B cell (primary cell): ENCODE measurements at regions not wholly inside any gene's neighbourhood (a gene's known extent, or its start where the extent isn't known, plus 50 kb on each side); places are given as distances from the start of the nearest gene placed in this dataset.

Experiments used
- ATAC-seq: fragments of 200-7000 bp; cut with Tn5 transposase; one replicate; pipeline ENCODE4 v1.10.0; 2021; ENCODE audit warnings: low read depth, mild to moderate bottlenecking, moderate number of reproducible peaks, moderate library complexity
- CTCF ChIA-PET: fragments of 350-600 bp; sonication (Branson Sonifier 250); formaldehyde crosslinking; loops from one replicate; lab custom pipeline; 2021; ENCODE audit warnings: antibody characterized with exemption, inconsistent platforms; lab: Charles Lee
- POLR2A ChIA-PET: fragments of 350-600 bp; sonication (Branson Sonifier 250); formaldehyde crosslinking; loops from one replicate; lab custom pipeline; 2021; ENCODE audit warnings: antibody characterized with exemption; lab: Charles Lee
- DNase-seq: peaks from one replicate; pipeline ENCODE4 v3.0.0; 2013
- H2AFZ ChIP-seq: 2 replicates; pipeline ENCODE4 v1.6.1; 2012; ENCODE audit warnings: mild to moderate bottlenecking, low read depth, low read length; ENCODE audit not compliant: insufficient read depth, poor library complexity, severe bottlenecking
- H3K27ac ChIP-seq, 2 donors: 1 replicate in 1 of 2; 2 replicates in 1 of 2; pipeline ENCODE4 v1.5.1; 2012 to 2013; ENCODE audit warnings: low read length in 2 of 2, mild to moderate bottlenecking in 2 of 2, moderate library complexity in 1 of 2
- H3K27me3 ChIP-seq, 4 experiments: fragments of 200-600 bp in 1 of 4; sonication (generic) in 1 of 4; replicated peaks in 1 of 4; 1 replicate in 2 of 4; 2 replicates in 2 of 4; pipeline versions ENCODE4 v1.6.1 to v1.7.0; 2013 to 2016; ENCODE audit warnings: low read length in 3 of 4, mild to moderate bottlenecking in 2 of 4, mixed read lengths in 1 of 4, moderate library complexity in 1 of 4; ENCODE audit not compliant: insufficient read depth in 4 of 4, control insufficient read depth in 3 of 4; ENCODE audit errors: control extremely low read depth in 1 of 4
- H3K36me3 ChIP-seq, 2 experiments: replicated peaks in 1 of 2; 1 replicate in 1 of 2; 2 replicates in 1 of 2; pipeline versions ENCODE4 v1.6.1 to v1.7.1; 2013; ENCODE audit warnings: low read length in 1 of 2; ENCODE audit not compliant: insufficient read depth in 2 of 2, control insufficient read depth in 1 of 2; ENCODE audit errors: control extremely low read depth in 1 of 2, extremely low read depth in 1 of 2
- H3K4me1 ChIP-seq, 2 donors: fragments of 200-600 bp in 1 of 2; sonication (generic) in 1 of 2; 1 replicate in 1 of 2; 2 replicates in 1 of 2; pipeline versions ENCODE4 v1.5.1 to v1.6.1; 2013 to 2017; ENCODE audit warnings: low read length in 2 of 2; ENCODE audit not compliant: control insufficient read depth in 2 of 2, insufficient read depth in 2 of 2
- H3K4me2 ChIP-seq: replicated peaks from 2 replicates; pipeline ENCODE3; 2012; ENCODE audit warnings: mild to moderate bottlenecking, low read depth, low read length; ENCODE audit not compliant: poor library complexity, severe bottlenecking
- H3K4me3 ChIP-seq, 5 experiments: fragments of 200-600 bp in 1 of 5; sonication (generic) in 1 of 5; 1 replicate in 3 of 5; 2 replicates in 2 of 5; pipeline versions ENCODE4 v1.5.1 to v1.7.0; 2011 to 2016; ENCODE audit warnings: low read length in 4 of 5, mild to moderate bottlenecking in 4 of 5, low read depth in 2 of 5, control low read depth in 1 of 5, moderate library complexity in 1 of 5; ENCODE audit not compliant: insufficient read depth in 1 of 5; ENCODE audit errors: control extremely low read depth in 1 of 5, extremely low read depth in 1 of 5
- H3K79me2 ChIP-seq: fragments of 200-600 bp; sonication (generic); one replicate; pipeline ENCODE4 v1.6.0; 2016; ENCODE audit warnings: low read length; ENCODE audit not compliant: control insufficient read depth, insufficient read depth
- H3K9ac ChIP-seq: fragments of 200-600 bp; sonication (generic); 2 replicates; pipeline ENCODE4 v1.6.1; 2017; ENCODE audit warnings: mild to moderate bottlenecking, low read length, moderate library complexity
- H3K9me3 ChIP-seq, 3 donors: one replicate each; pipeline versions ENCODE4 v1.6.1 to v1.7.1; 2013; ENCODE audit warnings: low read length in 2 of 3; ENCODE audit not compliant: control insufficient read depth in 2 of 3, insufficient read depth in 1 of 3; ENCODE audit errors: control extremely low read depth in 1 of 3
- H4K20me1 ChIP-seq: 2 replicates; pipeline ENCODE4 v1.6.0; 2012; ENCODE audit warnings: mild to moderate bottlenecking, low read length; ENCODE audit not compliant: insufficient read depth, control insufficient read depth, poor library complexity, severe bottlenecking
- H3K27ac Mint-ChIP-seq: one replicate; pipeline ENCODE4 v1.8.0; 2021; ENCODE audit warnings: mixed read lengths
- H3K27me3 Mint-ChIP-seq: one replicate; pipeline ENCODE4 v1.8.0; 2021; ENCODE audit warnings: mixed read lengths
- H3K4me1 Mint-ChIP-seq: one replicate; pipeline ENCODE4 v1.8.0; 2021; ENCODE audit warnings: mixed read lengths
- H3K4me3 Mint-ChIP-seq: one replicate; pipeline ENCODE4 v1.8.0; 2021; ENCODE audit warnings: mixed read lengths
- H3K9me3 Mint-ChIP-seq: one replicate; pipeline ENCODE4 v1.8.0; 2022; ENCODE audit warnings: mixed read lengths; ENCODE audit not compliant: insufficient read depth
- EZH2 ChIP-seq: IDR thresholded peaks from 2 replicates; pipeline ENCODE4 v1.6.1; 2012; ENCODE audit warnings: borderline replicate concordance, low read depth, mild to moderate bottlenecking, moderate library complexity, low read length; ENCODE audit not compliant: insufficient read depth, poor library complexity, severe bottlenecking
- WGBS: methylation state at CpG from one replicate; pipeline ENCODE4 v1.1.5; 2013; ENCODE audit warnings: missing lambda C conversion rate; ENCODE audit not compliant: insufficient coverage; 5-methylcytosine and 5-hydroxymethylcytosine counted together
- intact Hi-C: fragments of 100-400 bp; cut with micrococcal nuclease; formaldehyde crosslinking; loops from one replicate; pipeline ENCODE4 v1.10.0; 2022
- TF ChIP-seq, protein P1 (sequence below): fragments of 200-600 bp; IDR thresholded peaks from one replicate; pipeline ENCODE4 v1.8.0; 2022; ENCODE audit warnings: antibody characterized with exemption, mild to moderate bottlenecking

DNA sequence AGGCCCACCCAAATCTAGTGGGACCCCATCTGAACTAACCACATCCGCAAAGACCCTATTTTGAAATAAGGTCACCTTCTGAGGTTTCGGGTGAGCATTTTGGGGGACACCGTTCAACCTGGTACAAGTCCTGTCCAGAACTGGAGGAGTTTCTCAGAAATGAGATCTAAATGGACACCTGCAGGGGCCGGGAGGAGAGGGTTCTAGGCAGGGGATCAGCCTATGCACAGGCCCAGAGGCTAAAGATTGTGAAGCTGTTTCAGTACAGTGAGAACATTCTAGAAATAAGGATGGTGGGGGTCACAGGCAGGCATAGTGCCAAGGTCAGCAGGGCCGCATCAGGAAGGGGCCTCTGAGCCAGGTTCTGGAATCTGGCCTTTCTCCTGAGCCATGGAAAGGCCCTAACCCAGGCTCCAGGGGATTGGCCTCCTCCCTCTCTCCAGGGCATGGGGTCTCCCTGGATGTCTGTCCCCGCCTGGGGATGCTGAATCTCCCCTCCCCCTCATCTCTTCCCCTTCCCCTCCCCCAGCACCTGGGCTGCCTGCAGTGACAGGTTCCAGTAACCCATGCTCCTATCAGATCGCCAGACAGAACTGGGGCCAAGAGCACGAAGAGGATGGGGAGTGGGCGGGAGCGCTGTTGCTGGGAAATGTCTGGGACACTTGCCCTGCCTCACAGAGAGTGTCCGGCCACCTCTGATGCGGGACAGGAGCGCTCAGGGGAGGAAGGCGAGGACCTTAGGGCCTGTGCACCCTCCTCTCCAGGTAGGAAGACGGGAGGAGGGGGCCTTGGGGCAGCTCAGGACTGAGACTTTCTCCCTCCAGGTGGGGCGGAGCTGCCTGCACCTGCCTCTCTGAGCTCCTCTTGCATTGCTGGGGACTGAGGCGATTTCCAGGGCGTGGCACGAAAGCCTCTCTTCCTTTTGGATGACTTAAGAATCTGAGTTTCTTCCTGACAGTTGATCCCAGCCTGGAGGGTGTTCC is 321.4 kb upstream of the TNRC6C start:
- no peaks in the 10 kb centered on the region for H3K36me3 ChIP-seq
- intact Hi-C loops, result no loop called here
- H3K4me1 ChIP-seq, result no peaks in the 10 kb centered on the region
- no peak overlapping the region for H3K4me3 ChIP-seq
- H3K27ac ChIP-seq, result no peak overlapping the region
- H3K9me3 Mint-ChIP-seq, result no peaks in the 10 kb centered on the region
- DNase-seq, result no peak
- H3K4me3 Mint-ChIP-seq, result no peak overlapping the region
- no peak overlapping the region for H3K9ac ChIP-seq
- TF ChIP-seq, protein P1, sequence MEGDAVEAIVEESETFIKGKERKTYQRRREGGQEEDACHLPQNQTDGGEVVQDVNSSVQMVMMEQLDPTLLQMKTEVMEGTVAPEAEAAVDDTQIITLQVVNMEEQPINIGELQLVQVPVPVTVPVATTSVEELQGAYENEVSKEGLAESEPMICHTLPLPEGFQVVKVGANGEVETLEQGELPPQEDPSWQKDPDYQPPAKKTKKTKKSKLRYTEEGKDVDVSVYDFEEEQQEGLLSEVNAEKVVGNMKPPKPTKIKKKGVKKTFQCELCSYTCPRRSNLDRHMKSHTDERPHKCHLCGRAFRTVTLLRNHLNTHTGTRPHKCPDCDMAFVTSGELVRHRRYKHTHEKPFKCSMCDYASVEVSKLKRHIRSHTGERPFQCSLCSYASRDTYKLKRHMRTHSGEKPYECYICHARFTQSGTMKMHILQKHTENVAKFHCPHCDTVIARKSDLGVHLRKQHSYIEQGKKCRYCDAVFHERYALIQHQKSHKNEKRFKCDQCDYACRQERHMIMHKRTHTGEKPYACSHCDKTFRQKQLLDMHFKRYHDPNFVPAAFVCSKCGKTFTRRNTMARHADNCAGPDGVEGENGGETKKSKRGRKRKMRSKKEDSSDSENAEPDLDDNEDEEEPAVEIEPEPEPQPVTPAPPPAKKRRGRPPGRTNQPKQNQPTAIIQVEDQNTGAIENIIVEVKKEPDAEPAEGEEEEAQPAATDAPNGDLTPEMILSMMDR, result no peak
- TF ChIP-seq EZH2, result no peak
- no peak overlapping the region for H3K27ac Mint-ChIP-seq
- peaks cover 37% of the 10 kb centered on the region for H3K27me3 Mint-ChIP-seq
- ChIA-PET CTCF (no interaction called here), POLR2A (no interaction called here)
- no peaks in the 10 kb centered on the region for H3K79me2 ChIP-seq
- no peaks in the 10 kb centered on the region for H3K9me3 ChIP-seq
- 91% methylated on average over 18 of the region's 19 CpGs for WGBS
- no peak overlapping the region for H2AFZ ChIP-seq
- H3K4me2 ChIP-seq, result no peak overlapping the region
- no peak for ATAC-seq
- H4K20me1 ChIP-seq, result no peaks in the 10 kb centered on the region
- H3K27me3 ChIP-seq, result peaks cover 0 to 13% (median 2%) of the 10 kb centered on the region in 4 experiments
- no peaks in the 10 kb centered on the region for H3K4me1 Mint-ChIP-seq
